Activated B cell treated with CpG ODN at 0.5 μM for 24 hours (primary cell): ENCODE measurements at regions not wholly inside any gene's neighbourhood (a gene's known extent, or its start where the extent isn't known, plus 50 kb on each side); places are given as distances from the start of the nearest gene placed in this dataset.
"Not testable (repeated sequence)": the region's sequence is repeated elsewhere in the genome, so short reads cannot be mapped to it uniquely, and the experiment has no call there.

ENCODE experiments used
- ATAC-seq: fragments of 200-7000 bp; cut with Tn5 transposase; one replicate; pipeline ENCODE4 v1.10.0; 2021; ENCODE audit warnings: low read depth, mild to moderate bottlenecking, moderate library complexity
- CTCF ChIA-PET: fragments of 350-600 bp; sonication (Branson Sonifier 250); formaldehyde crosslinking; loops from one replicate; lab custom pipeline; 2021; ENCODE audit warnings: antibody characterized with exemption; lab: Charles Lee
- POLR2A ChIA-PET: fragments of 350-600 bp; sonication (Branson Sonifier 250); formaldehyde crosslinking; loops from one replicate; lab custom pipeline; 2021; ENCODE audit warnings: antibody characterized with exemption; lab: Charles Lee
- DNase-seq: peaks from one replicate; pipeline ENCODE4 v3.0.0; 2022
- H3K27ac Mint-ChIP-seq: one replicate; pipeline ENCODE4 v1.8.0; 2020; ENCODE audit warnings: mixed read lengths
- H3K27me3 Mint-ChIP-seq: one replicate; pipeline ENCODE4 v1.8.0; 2021; ENCODE audit warnings: mixed read lengths
- H3K36me3 Mint-ChIP-seq: one replicate; pipeline ENCODE4 v1.8.0; 2021; ENCODE audit warnings: low read depth, mixed read lengths
- H3K4me1 Mint-ChIP-seq: one replicate; pipeline ENCODE4 v1.8.0; 2021; ENCODE audit warnings: mixed read lengths
- H3K4me3 Mint-ChIP-seq: one replicate; pipeline ENCODE4 v1.8.0; 2020; ENCODE audit warnings: mild to moderate bottlenecking, mixed read lengths
- H3K9me3 Mint-ChIP-seq: one replicate; pipeline ENCODE4 v1.8.0; 2020; ENCODE audit warnings: mixed read lengths
- intact Hi-C: fragments of 100-400 bp; cut with micrococcal nuclease; formaldehyde crosslinking; loops from one replicate; pipeline ENCODE4 v1.15.1; 2024
- TF ChIP-seq, protein P1 (sequence below): fragments of 200-600 bp; IDR thresholded peaks from one replicate; pipeline ENCODE4 v1.8.0; 2022; ENCODE audit warnings: antibody characterized with exemption, mild to moderate bottlenecking

DNA sequence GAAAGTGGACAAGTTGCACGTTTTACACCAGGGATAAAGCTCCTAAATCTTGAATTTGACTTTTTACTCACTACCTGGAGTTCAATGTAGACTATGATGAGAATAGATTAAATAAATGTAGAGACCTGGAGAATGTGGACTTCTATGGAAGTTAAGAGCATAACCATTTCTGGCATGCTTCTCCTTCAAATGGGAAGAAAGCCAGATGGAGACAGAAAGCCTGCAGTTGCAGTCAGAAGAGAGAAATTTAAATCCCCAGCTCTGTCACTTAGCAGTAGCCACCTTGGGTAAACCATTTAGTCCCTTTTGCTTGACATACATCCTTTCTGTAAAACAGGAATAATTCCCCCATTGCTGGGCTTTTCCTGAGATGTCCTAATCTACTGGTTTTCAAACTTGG is 355.3 kb upstream of the AUTS2 start:
- Mint-ChIP-seq H3K27ac (no peak overlapping the region), H3K36me3 (no peaks in the 10 kb centered on the region), H3K4me3 (no peak overlapping the region), H3K4me1 (no peaks in the 10 kb centered on the region), H3K27me3 (peaks cover 7% of the 10 kb centered on the region), H3K9me3 (no peaks in the 10 kb centered on the region)
- ChIA-PET CTCF (no interaction called here), POLR2A (no interaction called here)
- no peak for DNase-seq
- TF ChIP-seq, protein P1, sequence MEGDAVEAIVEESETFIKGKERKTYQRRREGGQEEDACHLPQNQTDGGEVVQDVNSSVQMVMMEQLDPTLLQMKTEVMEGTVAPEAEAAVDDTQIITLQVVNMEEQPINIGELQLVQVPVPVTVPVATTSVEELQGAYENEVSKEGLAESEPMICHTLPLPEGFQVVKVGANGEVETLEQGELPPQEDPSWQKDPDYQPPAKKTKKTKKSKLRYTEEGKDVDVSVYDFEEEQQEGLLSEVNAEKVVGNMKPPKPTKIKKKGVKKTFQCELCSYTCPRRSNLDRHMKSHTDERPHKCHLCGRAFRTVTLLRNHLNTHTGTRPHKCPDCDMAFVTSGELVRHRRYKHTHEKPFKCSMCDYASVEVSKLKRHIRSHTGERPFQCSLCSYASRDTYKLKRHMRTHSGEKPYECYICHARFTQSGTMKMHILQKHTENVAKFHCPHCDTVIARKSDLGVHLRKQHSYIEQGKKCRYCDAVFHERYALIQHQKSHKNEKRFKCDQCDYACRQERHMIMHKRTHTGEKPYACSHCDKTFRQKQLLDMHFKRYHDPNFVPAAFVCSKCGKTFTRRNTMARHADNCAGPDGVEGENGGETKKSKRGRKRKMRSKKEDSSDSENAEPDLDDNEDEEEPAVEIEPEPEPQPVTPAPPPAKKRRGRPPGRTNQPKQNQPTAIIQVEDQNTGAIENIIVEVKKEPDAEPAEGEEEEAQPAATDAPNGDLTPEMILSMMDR: no peak
- intact Hi-C loops: no loop called here
- ATAC-seq: no peak

GRCh38 chr7:69244701-69245100 is 353.6 kb upstream of the AUTS2 start:
- no peak for ATAC-seq
- Mint-ChIP-seq H3K4me3 (no peak overlapping the region), H3K27ac (no peak overlapping the region), H3K4me1 (no peaks in the 10 kb centered on the region), H3K9me3 (no peaks in the 10 kb centered on the region), H3K36me3 (no peaks in the 10 kb centered on the region), H3K27me3 (peaks cover 7% of the 10 kb centered on the region)
- ChIA-PET POLR2A (no interaction called here), CTCF (no interaction called here)
- no peak for DNase-seq
- intact Hi-C loops: no loop called here
- TF ChIP-seq, protein P1: no peak

GRCh38 chr7:69245646-69246045 is 352.6 kb upstream of the AUTS2 start:
- CTCF ChIA-PET: no interaction called here

GRCh38 chr7:69246758-69247157 is 351.5 kb upstream of the AUTS2 start:
- peaks cover 2% of the 10 kb centered on the region for H3K9me3 Mint-ChIP-seq
- no peaks in the 10 kb centered on the region for H3K36me3 Mint-ChIP-seq
- ChIA-PET CTCF (no interaction called here), POLR2A (no interaction called here)
- intact Hi-C loops: no loop called here
- TF ChIP-seq, protein P1: no peak
- no peaks in the 10 kb centered on the region for H3K4me1 Mint-ChIP-seq
- ATAC-seq: no peak
- no peak overlapping the region for H3K4me3 Mint-ChIP-seq
- H3K27ac Mint-ChIP-seq: no peak overlapping the region
- peaks cover 9% of the 10 kb centered on the region for H3K27me3 Mint-ChIP-seq
- no peak for DNase-seq

More at GRCh38 chr7:69245646-69246045, 352.6 kb upstream of the AUTS2 start:
- H3K36me3 Mint-ChIP-seq: no peaks in the 10 kb centered on the region
- no peak overlapping the region for H3K4me3 Mint-ChIP-seq
- POLR2A ChIA-PET: no interaction called here
- ATAC-seq: no peak
- DNase-seq: no peak
- peaks cover 7% of the 10 kb centered on the region for H3K27me3 Mint-ChIP-seq
- intact Hi-C loops: no loop called here
- TF ChIP-seq, protein P1: no peak
- no peaks in the 10 kb centered on the region for H3K4me1 Mint-ChIP-seq
- H3K9me3 Mint-ChIP-seq: no peaks in the 10 kb centered on the region
- H3K27ac Mint-ChIP-seq: no peak overlapping the region

DNA sequence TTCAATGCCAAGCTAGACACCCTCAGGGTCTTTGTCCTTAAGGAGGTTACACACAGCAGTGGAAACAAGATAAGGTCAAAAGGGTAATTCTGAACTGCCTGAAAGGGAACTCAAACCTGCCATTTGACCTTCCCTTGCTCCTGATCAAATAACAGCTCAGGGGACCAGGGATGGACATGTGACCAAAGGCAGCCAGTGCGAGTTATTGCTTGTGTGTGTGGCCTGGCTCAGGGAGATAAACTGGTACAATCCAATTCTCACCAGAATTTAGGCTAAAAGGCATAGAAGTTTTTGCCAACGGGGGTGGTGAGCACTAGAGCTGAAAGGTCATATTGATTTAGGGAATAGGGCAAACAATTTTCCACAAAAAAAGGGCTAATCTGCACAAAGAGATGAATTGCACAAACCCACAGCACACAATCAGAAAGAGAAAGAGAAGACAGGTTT is 349.9 kb upstream of the AUTS2 start:
- ATAC-seq, intact Hi-C loops, H3K4me3 Mint-ChIP-seq, DNase-seq, H3K9me3 Mint-ChIP-seq, H3K36me3 Mint-ChIP-seq, H3K27me3 Mint-ChIP-seq, H3K27ac Mint-ChIP-seq, POLR2A ChIA-PET, CTCF ChIA-PET, H3K4me1 Mint-ChIP-seq: not testable (repeated sequence)

- H3K9me3 Mint-ChIP-seq: peaks cover 2% of the 10 kb centered on the region
- POLR2A ChIA-PET: no interaction called here
- intact Hi-C loops: no loop called here
- ATAC-seq (no peak), DNase-seq (no peak)
- H3K27me3 Mint-ChIP-seq: peaks cover 7% of the 10 kb centered on the region
- H3K36me3 Mint-ChIP-seq: no peaks in the 10 kb centered on the region
- no peaks in the 10 kb centered on the region for H3K4me1 Mint-ChIP-seq
- H3K4me3 Mint-ChIP-seq: no peak overlapping the region
- H3K27ac Mint-ChIP-seq: no peak overlapping the region
- TF ChIP-seq, protein P1: no peak
- CTCF ChIA-PET: no interaction called here
These were observed 347.3 kb upstream of the AUTS2 start for GRCh38 chr7:69250958-69251357.
